NCI-H2029 (cell line): ENCODE measurements at regions not wholly inside any gene's neighbourhood (a gene's known extent, or its start where the extent isn't known, plus 50 kb on each side); places are given as distances from the start of the nearest gene placed in this dataset.
"Not testable (repeated sequence)": the region's sequence is repeated elsewhere in the genome, so short reads cannot be mapped to it uniquely, and the experiment has no call there.

Source experiments
- DNase-seq: peaks from one replicate; lab custom pipeline; 2025; lab: John Stamatoyannopoulos, UW

GRCh38 chr4:72942565-72942964, 127.0 kb downstream of the COX18 start:
- DNase-seq: no peak

DNA sequence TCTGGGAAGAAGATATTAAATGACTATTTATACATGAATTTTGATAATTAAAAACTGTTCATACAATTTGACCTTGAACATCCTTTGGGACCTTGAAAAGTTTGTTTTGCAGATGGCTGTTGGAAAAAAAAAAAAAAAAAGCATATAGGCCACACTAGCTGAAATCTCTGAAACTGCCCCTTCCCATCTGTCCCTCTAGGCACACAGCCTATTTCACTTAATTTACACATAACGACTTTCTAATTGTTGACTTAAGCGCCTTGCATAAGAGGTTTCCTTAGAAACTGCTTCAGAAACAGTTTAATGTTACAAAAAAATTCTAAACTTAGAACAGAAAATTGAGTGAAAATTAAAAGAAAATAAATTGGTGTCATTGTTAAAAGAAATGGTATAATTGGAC, 131.0 kb downstream of the COX18 start:
- no peak for DNase-seq

DNA sequence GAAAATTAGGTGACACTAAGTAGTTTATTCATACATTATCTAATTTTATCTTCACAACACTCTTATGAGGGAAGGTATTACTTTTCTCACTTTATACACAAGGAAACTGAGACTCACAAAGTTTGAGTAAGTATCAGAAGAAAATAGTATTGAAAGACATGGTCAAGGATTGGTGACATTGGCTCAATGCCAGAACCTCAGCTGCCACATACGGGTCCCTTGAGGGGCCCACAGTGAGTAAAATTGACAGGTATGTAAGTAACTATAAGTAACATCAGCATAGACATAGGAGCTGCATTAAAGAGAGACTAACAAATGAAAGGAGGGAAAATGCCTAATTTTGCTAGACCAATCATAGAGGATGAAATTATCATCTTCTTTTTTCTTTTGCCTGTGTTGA, 134.1 kb downstream of the COX18 start:
- DNase-seq: no peak

- no peak for DNase-seq
These were observed 136.5 kb downstream of the COX18 start for GRCh38 chr4:72933029-72933428.

DNA sequence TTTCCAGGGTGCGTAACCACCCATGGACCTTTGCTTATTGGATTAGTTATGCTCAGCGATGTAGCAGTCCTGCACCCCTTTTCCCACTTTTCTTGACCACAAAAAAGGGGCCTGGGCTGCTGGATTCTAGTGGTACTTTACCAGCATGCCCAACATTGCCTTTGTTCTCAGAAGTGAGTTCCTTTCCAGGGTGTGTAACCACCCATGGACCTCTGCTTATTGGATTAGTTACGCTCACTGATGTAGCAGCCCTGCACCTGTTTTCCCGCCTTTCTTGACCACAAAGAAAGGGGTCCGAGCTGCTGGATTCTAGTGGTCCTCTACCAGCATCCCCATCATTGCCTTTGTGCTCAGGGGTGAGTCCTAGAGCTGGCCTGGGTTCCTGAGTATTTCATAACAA, 138.2 kb downstream of the COX18 start:
- DNase-seq: no peak

GRCh38 chr4:72929596-72930274, 139.8 kb downstream of the COX18 start:
- DNase-seq: not testable (repeated sequence)

DNA sequence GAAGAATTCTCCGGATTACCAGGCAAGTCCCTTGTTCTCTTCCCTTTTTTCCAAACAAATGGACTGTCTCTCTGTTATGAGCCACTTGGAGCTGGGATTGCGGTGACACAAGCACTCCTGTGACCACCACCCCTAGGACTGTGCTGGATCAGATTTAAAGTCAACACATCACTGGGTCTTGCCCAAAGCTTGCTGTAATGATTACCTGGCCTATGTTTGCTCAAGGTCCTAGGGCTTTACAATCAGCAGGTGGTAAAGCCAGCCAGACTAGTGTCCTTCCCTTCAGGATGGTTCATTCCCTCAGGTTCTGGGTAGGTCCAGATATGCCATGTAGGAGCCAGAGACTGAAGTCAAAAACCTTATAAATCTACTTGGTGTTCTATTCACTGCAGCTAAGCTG, 144.7 kb downstream of the COX18 start:
- DNase-seq: no peak

DNA sequence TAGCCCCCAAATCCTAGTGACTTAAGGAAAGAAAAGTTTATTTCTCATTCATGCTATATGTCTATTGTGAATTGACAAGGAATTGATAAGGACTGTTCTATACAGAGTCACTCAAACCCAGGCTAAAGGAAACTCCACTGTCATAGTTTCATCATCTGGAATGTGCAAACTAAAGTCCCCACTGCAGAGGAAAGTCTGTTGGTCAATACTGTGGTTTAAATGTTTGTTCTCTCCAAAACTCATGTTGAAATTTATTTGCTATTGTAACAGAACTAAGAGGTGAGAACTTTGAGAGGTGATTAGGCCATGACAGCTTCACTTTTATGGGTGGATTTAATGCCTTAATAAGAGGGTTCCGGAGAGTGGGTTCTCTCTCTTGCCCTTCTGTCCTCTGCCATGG, 149.6 kb downstream of the COX18 start:
- no peak for DNase-seq

DNA sequence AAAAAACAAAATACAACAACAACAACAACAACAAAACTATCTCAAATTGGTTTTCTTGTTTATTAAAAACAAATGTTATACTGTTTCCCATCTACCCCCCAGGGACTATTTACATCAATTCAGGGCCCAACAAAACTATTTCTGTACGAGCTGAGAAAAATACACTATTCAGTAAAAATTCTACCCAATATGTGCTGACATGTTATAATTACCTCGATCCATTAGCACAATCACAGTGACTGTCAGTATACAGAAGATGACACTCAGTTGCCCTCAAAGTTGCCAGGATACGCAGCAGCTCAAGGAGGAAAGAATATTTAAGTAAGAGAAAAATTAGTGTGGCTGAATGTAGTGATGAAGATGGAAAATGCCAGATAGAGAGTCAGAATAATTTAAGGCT, 150.1 kb downstream of the COX18 start:
- no peak for DNase-seq

DNA sequence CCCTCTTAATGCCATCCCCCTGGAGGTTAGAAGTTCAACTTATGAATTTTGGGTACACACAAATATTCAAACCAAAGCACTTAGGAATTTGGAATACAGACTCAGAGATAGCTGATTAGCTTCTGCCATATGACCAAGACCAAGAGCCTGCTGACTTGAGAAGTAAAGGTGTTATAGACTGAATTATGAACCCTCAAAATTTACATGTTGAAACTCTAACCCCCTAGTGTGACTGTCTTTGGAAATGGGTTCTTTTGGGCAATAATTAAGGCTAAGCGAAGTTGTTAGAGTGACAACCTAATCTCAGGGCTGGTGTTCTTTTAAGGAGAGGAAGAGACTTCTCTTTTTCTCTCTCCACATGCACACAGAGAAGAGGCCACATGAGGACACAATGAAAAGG, 151.2 kb downstream of the COX18 start:
- no peak for DNase-seq

DNA sequence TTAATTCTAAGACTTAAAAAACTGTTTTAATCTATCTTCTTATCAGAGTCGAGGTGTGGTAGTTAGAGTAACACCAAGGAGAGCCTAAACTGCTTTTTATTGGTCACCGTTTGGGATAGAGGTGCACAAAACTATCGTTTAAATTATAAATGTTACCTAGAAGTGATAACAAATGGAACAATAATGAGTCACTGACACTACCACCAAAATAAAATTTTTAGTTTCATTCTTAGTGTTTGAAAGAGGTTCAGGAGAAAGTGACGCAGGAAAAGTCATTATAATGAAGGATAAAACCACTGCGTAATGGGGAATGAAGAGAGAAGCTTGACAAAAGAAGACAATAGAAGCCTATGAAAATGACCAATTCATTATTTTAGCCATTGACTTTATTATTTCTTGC, 158.2 kb downstream of the COX18 start:
- no peak for DNase-seq

GRCh38 chr4:72909461-72909860, 160.1 kb downstream of the COX18 start:
- no peak for DNase-seq

GRCh38 chr4:72902354-72902753, 167.2 kb downstream of the COX18 start:
- no peak for DNase-seq

DNA sequence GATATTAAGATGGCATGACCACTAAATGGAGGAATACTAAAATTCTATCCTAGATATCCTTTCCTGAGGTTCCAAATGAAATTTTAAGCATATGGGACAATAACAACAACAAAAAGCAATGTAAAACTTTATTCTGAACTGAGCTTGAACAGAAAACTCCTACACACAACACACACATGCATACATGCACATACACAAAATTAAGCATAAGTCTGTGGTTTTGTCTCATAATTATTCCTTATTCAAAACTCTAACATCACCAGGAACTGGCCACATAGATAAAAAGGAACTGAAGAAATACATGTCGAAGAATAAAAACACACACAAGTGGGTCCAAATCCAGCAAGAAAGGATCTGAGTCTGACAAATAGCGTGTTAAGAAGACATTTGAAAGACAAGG, 168.0 kb downstream of the COX18 start:
- DNase-seq: no peak

GRCh38 chr4:72900952-72901351, 168.6 kb downstream of the COX18 start:
- DNase-seq: no peak

DNA sequence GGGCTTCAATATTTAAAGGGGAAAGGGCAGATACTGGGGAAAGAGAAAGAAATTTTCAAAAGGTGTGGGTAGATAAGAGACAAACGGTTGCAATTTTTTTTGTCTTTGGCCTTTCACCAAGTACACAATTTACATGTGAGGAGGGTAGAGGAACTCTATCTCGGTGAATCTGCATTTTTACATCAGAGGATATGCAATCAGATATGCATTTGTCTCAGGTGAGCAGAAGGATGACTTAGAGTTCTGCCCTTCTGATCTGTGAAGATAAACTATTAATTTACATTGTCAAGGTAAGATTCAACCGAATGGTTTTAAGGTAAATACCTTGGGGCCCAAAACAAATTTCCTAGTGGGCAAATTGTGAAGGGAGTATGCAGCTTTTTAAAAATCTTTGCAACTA, 169.9 kb downstream of the COX18 start:
- DNase-seq: no peak

DNA sequence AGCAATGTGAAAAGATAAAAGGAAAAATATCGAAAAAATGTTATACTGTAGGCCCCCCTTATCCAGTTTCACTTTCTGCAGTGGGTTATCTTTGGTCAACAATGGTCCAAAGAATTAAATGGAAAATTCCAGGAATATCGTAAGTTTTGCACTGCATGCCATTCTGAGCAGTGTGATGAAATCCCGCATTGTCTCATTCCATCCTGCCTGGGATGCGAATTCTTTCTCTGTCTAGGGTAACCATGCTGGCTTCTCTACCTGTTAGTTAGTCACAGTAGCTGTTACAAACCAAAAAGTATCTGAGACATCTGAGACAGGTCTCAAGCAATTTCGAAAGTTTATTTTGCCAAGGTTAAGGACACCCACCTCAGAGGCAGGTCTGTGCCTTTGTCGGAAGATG, 170.3 kb downstream of the COX18 start:
- DNase-seq: no peak

DNA sequence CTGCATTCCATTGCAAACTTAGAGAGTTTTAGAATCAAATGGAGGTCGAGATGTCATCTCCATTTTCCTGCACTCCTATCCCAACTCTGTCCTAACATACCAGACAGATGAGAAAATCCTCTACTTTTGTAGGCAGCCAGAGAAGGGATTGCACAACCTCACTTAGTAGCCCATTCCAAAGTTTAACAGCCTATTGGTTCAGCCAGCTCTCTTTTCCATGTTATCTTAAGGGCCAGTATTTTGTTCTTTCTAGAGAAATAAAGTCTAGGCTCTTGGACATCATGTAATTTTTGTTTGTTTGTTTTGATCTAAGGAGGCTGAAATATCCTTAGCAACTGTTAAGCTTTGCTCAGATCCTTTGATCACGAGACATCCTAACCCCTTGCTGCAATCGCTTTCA, 173.0 kb downstream of the COX18 start:
- DNase-seq: no peak

DNA sequence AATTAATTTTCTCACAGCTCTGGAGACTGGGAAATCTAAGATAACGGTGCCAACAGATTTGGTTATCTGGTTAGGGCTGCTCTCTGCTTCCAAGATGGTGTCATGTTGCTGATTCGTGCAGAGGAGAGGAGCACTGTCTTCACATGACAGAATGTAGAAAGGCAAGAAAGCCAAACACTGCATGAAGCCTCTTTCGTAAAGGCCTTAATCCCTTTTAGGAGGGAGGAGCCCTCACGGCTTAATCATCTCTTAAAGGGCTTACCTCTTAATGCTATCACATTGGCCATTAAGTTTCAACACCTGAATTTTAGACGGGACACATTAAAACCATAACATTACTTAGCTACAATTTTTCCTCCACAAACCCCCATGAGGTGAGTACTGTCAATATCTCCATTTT, 174.1 kb downstream of the COX18 start:
- DNase-seq: no peak

- no peak for DNase-seq
These were observed 176.0 kb downstream of the COX18 start for GRCh38 chr4:72893354-72894066.

DNA sequence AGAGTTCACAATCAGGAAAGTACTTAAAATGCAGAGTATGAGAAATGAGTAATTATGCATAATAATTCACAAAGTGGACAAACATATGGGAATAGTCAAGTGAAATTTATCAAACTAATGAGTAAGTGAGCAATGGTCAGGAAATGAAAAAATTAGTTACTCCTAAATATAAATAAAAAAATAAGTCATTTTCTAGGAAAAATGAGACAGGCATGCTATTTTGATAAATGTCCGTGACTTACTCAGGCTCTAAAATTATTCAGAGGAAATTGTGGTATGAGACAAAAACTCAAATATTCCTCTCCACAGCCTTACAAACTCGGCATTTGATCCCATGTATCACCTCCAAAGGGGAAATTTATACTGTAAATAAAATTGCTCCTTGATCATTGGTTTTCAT, 181.2 kb downstream of the COX18 start:
- DNase-seq: no peak

GRCh38 chr4:72887152-72887551, 182.4 kb downstream of the COX18 start:
- DNase-seq: no peak

DNA sequence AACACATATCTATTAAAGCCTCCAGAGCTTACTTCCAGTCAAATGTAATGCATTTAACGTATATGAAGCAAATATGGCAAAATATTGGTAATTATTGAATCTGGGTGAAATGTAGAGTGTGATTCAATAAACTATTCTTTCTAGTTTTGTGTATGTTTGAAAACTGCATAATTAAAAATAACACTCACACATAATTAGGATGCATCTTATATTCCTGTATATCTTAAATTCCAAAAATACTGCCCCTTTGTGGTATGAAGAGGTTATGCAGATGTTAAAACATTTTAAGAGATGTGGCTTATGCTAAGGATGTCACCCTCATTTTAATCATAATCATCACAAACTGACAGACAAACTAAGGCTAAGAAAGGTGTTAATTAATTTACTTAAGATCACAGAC, 182.9 kb downstream of the COX18 start:
- no peak for DNase-seq

GRCh38 chr4:72884225-72884624, 185.3 kb downstream of the COX18 start:
- DNase-seq: not testable (repeated sequence)
